ENCODE measurements at regions not wholly inside any gene's neighbourhood (a gene's known extent, or its start where the extent isn't known, plus 50 kb on each side); places are given as distances from the start of the nearest gene placed in this dataset.
"Not testable (repeated sequence)": the region's sequence is repeated elsewhere in the genome, so short reads cannot be mapped to it uniquely, and the experiment has no call there.

GRCh38 chr13:71213252-71213821, 653.7 kb downstream of the DACH1 start:
- no peak for DNase-seq

GRCh38 chr13:71210861-71211260, 656.1 kb downstream of the DACH1 start:
- DNase-seq = no peak

GRCh38 chr13:71209217-71209616, 657.8 kb downstream of the DACH1 start:
- no peak for DNase-seq

GRCh38 chr13:71184583-71184982, 682.4 kb downstream of the DACH1 start:
- DNase-seq = not testable (repeated sequence)

GRCh38 chr13:71183352-71183751, 683.7 kb downstream of the DACH1 start:
- DNase-seq = not testable (repeated sequence)

- no peak for DNase-seq
These were observed 695.3 kb downstream of the DACH1 start for GRCh38 chr13:71171740-71172139.

- DNase-seq = no peak
These were observed 697.8 kb downstream of the DACH1 start for GRCh38 chr13:71169180-71169579.

- DNase-seq = no peak
These were observed 710.5 kb downstream of the DACH1 start for GRCh38 chr13:71156550-71156949.

- no peak for DNase-seq
These were observed 717.3 kb downstream of the DACH1 start for GRCh38 chr13:71149498-71150363.

- DNase-seq = no peak
These were observed 718.0 kb downstream of the DACH1 start for GRCh38 chr13:71149046-71149445.

GRCh38 chr13:71148396-71148795, 718.6 kb downstream of the DACH1 start:
- DNase-seq = no peak

- no peak for DNase-seq
These were observed 722.1 kb downstream of the DACH1 start for GRCh38 chr13:71144883-71145282.

- DNase-seq = no peak
These were observed 729.9 kb downstream of the DACH1 start for GRCh38 chr13:71137101-71137500.

- DNase-seq = no peak
These were observed 742.8 kb downstream of the DACH1 start for GRCh38 chr13:71124230-71124629.

- DNase-seq = no peak
These were observed 748.1 kb downstream of the DACH1 start for GRCh38 chr13:71118779-71119364.

GRCh38 chr13:71117920-71118319, 749.1 kb downstream of the DACH1 start:
- DNase-seq = no peak

GRCh38 chr13:71115301-71115700, 751.7 kb downstream of the DACH1 start:
- no peak for DNase-seq

GRCh38 chr13:71096421-71096820, 770.6 kb downstream of the DACH1 start:
- no peak for DNase-seq

- DNase-seq = no peak
These were observed 776.0 kb downstream of the DACH1 start for GRCh38 chr13:71090990-71091389.

GRCh38 chr13:71089056-71089455, 777.9 kb downstream of the DACH1 start:
- DNase-seq = no peak

GRCh38 chr13:71087432-71087831, 779.6 kb downstream of the DACH1 start:
- no peak for DNase-seq

GRCh38 chr13:71087006-71087405, 780.0 kb downstream of the DACH1 start:
- DNase-seq = no peak

- DNase-seq = no peak
These were observed 784.4 kb downstream of the DACH1 start for GRCh38 chr13:71082631-71083030.

- no peak for DNase-seq
These were observed 787.4 kb downstream of the DACH1 start for GRCh38 chr13:71079638-71080037.

Data from hematopoietic multipotent progenitor cell treated with erythropoietin and hydrocortisone succinate and interleukin-3 and kit ligand, for 8 days (in vitro differentiated cells).